ENCODE measurements at regions not wholly inside any gene's neighbourhood (a gene's known extent, or its start where the extent isn't known, plus 50 kb on each side); places are given as distances from the start of the nearest gene placed in this dataset.

- no TSS peak for BruUV-seq (replicated peaks)
- DNase-seq (ENCODE audit: low read depth, low spot score) (no peak), FAIRE-seq (no peak)
- POLR2A ChIA-PET = no interaction called here
- H3K27ac ChIP-seq (ENCODE audit: insufficient read depth, low read depth, low read length) = no peak overlapping the region
- H3K9me1 ChIP-seq (replicated peaks; ENCODE audit: control insufficient read depth, extremely low read depth, insufficient read depth, low read length) = no peaks in the 10 kb centered on the region
- H3K4me1 ChIP-seq (ENCODE audit: control insufficient read depth, extremely low read depth, insufficient read depth, low read length) = no peaks in the 10 kb centered on the region
- H3K4me2 ChIP-seq (ENCODE audit: insufficient read depth, low read length) = no peak overlapping the region
- no peak overlapping the region for H3K9ac ChIP-seq (replicated peaks; ENCODE audit: extremely low read depth, insufficient read depth, low read length)
- no peaks in the 10 kb centered on the region for H3K9me3 ChIP-seq (replicated peaks; ENCODE audit: control insufficient read depth, insufficient read depth, low read length)
- dilution Hi-C loops (cut with MboI; ENCODE audit: extremely low pct_ligation_motif_present, low sequenced_read_pairs) = no loop called here
- H3K79me2 ChIP-seq (ENCODE audit: control insufficient read depth, insufficient read depth, low read length) = no peaks in the 10 kb centered on the region
- H4K20me1 ChIP-seq (replicated peaks; ENCODE audit: control insufficient read depth, extremely low read depth, insufficient read depth, low read length) = no peaks in the 10 kb centered on the region
- CTCF ChIA-PET = no interaction called here
- H2AFZ ChIP-seq (ENCODE audit: low read depth, low read length) = no peak overlapping the region
- H3K27me3 ChIP-seq (ENCODE audit: control insufficient read depth in 2 of 2, insufficient read depth in 2 of 2, low read length in 2 of 2) = no peaks in the 10 kb centered on the region
- intact Hi-C loops (cut with micrococcal nuclease) = no loop called here
- no peaks in the 10 kb centered on the region for H3K36me3 ChIP-seq (ENCODE audit: control insufficient read depth in 2 of 2, extremely low read depth in 1 of 2, insufficient read depth in 2 of 2, low read length in 2 of 2)
- TF ChIP-seq GATA2 (IDR thresholded peaks at IDR 0.05; ENCODE audit: insufficient read depth, insufficient read length, low read depth, low read length) (no peak), EZH2 (IDR thresholded peaks at IDR 0.05; ENCODE audit: borderline replicate concordance, low read depth, low read length, severe bottlenecking) (no peak), POLR2A (IDR thresholded peaks at IDR 0.05; ENCODE audit: low read depth, low read length) (no peak), MYC (IDR thresholded peaks at IDR 0.05; ENCODE audit: low read depth, low read length) (no peak), POLR2AphosphoS5 (IDR thresholded peaks at IDR 0.05; ENCODE audit: insufficient read depth, low read depth, low read length) (no peak), JUN (IDR thresholded peaks at IDR 0.05; ENCODE audit: borderline replicate concordance, insufficient read depth, insufficient read length, low read depth) (no peak), FOS (IDR thresholded peaks at IDR 0.05; ENCODE audit: borderline replicate concordance, insufficient read depth, low read length) (no peak)
- TF ChIP-seq, protein P1, sequence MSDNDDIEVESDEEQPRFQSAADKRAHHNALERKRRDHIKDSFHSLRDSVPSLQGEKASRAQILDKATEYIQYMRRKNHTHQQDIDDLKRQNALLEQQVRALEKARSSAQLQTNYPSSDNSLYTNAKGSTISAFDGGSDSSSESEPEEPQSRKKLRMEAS (IDR thresholded peaks at IDR 0.05; ENCODE audit: insufficient read depth, insufficient read length) = no peak
- TF ChIP-seq, protein P2, sequence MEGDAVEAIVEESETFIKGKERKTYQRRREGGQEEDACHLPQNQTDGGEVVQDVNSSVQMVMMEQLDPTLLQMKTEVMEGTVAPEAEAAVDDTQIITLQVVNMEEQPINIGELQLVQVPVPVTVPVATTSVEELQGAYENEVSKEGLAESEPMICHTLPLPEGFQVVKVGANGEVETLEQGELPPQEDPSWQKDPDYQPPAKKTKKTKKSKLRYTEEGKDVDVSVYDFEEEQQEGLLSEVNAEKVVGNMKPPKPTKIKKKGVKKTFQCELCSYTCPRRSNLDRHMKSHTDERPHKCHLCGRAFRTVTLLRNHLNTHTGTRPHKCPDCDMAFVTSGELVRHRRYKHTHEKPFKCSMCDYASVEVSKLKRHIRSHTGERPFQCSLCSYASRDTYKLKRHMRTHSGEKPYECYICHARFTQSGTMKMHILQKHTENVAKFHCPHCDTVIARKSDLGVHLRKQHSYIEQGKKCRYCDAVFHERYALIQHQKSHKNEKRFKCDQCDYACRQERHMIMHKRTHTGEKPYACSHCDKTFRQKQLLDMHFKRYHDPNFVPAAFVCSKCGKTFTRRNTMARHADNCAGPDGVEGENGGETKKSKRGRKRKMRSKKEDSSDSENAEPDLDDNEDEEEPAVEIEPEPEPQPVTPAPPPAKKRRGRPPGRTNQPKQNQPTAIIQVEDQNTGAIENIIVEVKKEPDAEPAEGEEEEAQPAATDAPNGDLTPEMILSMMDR (IDR thresholded peaks at IDR 0.05; ENCODE audit: extremely low read depth in 1 of 2, insufficient read depth in 1 of 2, low read depth in 1 of 2, low read length in 2 of 2) = no peak
- H3K4me3 ChIP-seq (replicated peaks in 1 of 3; ENCODE audit: insufficient read depth in 1 of 3, low read depth in 1 of 3, low read length in 3 of 3) = no peak overlapping the region
Observed at GRCh38 chr13:82129281-82129680, 1753.0 kb downstream of the SLITRK1 start.

Data from endothelial cell of umbilical vein (primary cell).